ENCODE measurements at regions not wholly inside any gene's neighbourhood (a gene's known extent, or its start where the extent isn't known, plus 50 kb on each side); places are given as distances from the start of the nearest gene placed in this dataset.
"Not testable (repeated sequence)": the region's sequence is repeated elsewhere in the genome, so short reads cannot be mapped to it uniquely, and the experiment has no call there.

- not testable (repeated sequence) for ATAC-seq
Observed at GRCh38 chr1:25171013-25171412, 61.3 kb downstream of the SYF2 start.

DNA sequence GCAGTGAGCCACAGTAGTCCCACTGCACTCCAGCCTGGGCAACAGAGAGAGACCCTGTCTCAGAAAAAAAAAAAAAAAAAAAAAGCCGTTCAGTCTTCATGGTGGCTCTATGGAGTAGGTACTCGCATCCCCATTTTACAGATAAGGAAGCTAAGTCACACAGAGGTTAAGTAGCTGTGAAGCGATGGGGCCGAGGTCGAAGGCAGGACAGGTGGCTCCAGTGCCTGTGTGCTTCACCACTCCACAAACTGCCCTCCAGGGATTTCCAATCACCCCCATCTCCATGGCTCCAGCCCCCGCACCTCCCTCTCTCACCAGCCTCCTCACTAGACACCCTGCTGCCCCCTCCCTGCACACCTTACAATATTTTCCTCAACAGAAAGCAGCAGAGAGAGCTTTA is 61.9 kb downstream of the SYF2 start:
- TF ChIP-seq ZFP3 (CRISPR knock-in tag; IDR thresholded peaks at IDR 0.05): no peak
- no peak for TF ChIP-seq ZNF70 (CRISPR knock-in tag; IDR thresholded peaks at IDR 0.05)
- TF ChIP-seq ESRRG (CRISPR knock-in tag; IDR thresholded peaks at IDR 0.05): no peak
- TF ChIP-seq CSDC2 (CRISPR knock-in tag; IDR thresholded peaks at IDR 0.05): no peak
- TF ChIP-seq, protein P1, sequence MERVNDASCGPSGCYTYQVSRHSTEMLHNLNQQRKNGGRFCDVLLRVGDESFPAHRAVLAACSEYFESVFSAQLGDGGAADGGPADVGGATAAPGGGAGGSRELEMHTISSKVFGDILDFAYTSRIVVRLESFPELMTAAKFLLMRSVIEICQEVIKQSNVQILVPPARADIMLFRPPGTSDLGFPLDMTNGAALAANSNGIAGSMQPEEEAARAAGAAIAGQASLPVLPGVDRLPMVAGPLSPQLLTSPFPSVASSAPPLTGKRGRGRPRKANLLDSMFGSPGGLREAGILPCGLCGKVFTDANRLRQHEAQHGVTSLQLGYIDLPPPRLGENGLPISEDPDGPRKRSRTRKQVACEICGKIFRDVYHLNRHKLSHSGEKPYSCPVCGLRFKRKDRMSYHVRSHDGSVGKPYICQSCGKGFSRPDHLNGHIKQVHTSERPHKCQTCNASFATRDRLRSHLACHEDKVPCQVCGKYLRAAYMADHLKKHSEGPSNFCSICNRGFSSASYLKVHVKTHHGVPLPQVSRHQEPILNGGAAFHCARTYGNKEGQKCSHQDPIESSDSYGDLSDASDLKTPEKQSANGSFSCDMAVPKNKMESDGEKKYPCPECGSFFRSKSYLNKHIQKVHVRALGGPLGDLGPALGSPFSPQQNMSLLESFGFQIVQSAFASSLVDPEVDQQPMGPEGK (CRISPR knock-in tag; IDR thresholded peaks at IDR 0.05; ENCODE audit: borderline replicate concordance): no peak
- no peak for TF ChIP-seq TOX (CRISPR knock-in tag; IDR thresholded peaks at IDR 0.05; ENCODE audit: borderline replicate concordance)
- no peak for TF ChIP-seq ZNF565 (CRISPR knock-in tag; conservative IDR thresholded peaks at IDR 0.05; ENCODE audit: low read depth)
- no peak for TF ChIP-seq ZNF8 (CRISPR knock-in tag; IDR thresholded peaks at IDR 0.05)
- no peak for TF ChIP-seq TSHZ2 (CRISPR knock-in tag; IDR thresholded peaks at IDR 0.05)
- ATAC-seq: no peak

- no peak for ATAC-seq
- TF ChIP-seq ZNF8 (CRISPR knock-in tag; IDR thresholded peaks at IDR 0.05) (no peak), PPARA (CRISPR knock-in tag; IDR thresholded peaks at IDR 0.05; ENCODE audit: borderline replicate concordance) (no peak), ZNF70 (CRISPR knock-in tag; IDR thresholded peaks at IDR 0.05) (no peak), BACH2 (CRISPR knock-in tag; IDR thresholded peaks at IDR 0.05; ENCODE audit: borderline replicate concordance) (no peak), CSDC2 (CRISPR knock-in tag; IDR thresholded peaks at IDR 0.05) (no peak), ZC3H10 (CRISPR knock-in tag; IDR thresholded peaks at IDR 0.05) (no peak), SNAI2 (CRISPR knock-in tag; IDR thresholded peaks at IDR 0.05) (no peak), ZFP30 (CRISPR knock-in tag; IDR thresholded peaks at IDR 0.05) (no peak)
Observed at GRCh38 chr1:25169610-25170009, 62.7 kb downstream of the SYF2 start.

- no peak for ATAC-seq
- TF ChIP-seq RARB (CRISPR knock-in tag; IDR thresholded peaks at IDR 0.05) (no peak), ZNF70 (CRISPR knock-in tag; IDR thresholded peaks at IDR 0.05) (no peak), ZFP3 (CRISPR knock-in tag; IDR thresholded peaks at IDR 0.05) (no peak), ISL1 (CRISPR knock-in tag; IDR thresholded peaks at IDR 0.05) (no peak), ZFP30 (CRISPR knock-in tag; IDR thresholded peaks at IDR 0.05) (no peak), GLIS3 (CRISPR knock-in tag; IDR thresholded peaks at IDR 0.05) (no peak), OSR1 (CRISPR knock-in tag; IDR thresholded peaks at IDR 0.05) (no peak), POU6F1 (CRISPR knock-in tag; IDR thresholded peaks at IDR 0.05; ENCODE audit: borderline replicate concordance, low read depth) (no peak), PPARA (CRISPR knock-in tag; IDR thresholded peaks at IDR 0.05; ENCODE audit: borderline replicate concordance) (no peak), ESRRG (CRISPR knock-in tag; IDR thresholded peaks at IDR 0.05) (no peak), SNAI2 (CRISPR knock-in tag; IDR thresholded peaks at IDR 0.05) (no peak), ARNTL (CRISPR knock-in tag; IDR thresholded peaks at IDR 0.05; ENCODE audit: borderline replicate concordance, low read depth) (no peak)
- TF ChIP-seq, protein P2, sequence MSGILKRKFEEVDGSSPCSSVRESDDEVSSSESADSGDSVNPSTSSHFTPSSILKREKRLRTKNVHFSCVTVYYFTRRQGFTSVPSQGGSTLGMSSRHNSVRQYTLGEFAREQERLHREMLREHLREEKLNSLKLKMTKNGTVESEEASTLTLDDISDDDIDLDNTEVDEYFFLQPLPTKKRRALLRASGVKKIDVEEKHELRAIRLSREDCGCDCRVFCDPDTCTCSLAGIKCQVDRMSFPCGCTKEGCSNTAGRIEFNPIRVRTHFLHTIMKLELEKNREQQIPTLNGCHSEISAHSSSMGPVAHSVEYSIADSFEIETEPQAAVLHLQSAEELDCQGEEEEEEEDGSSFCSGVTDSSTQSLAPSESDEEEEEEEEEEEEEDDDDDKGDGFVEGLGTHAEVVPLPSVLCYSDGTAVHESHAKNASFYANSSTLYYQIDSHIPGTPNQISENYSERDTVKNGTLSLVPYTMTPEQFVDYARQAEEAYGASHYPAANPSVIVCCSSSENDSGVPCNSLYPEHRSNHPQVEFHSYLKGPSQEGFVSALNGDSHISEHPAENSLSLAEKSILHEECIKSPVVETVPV (CRISPR knock-in tag; IDR thresholded peaks at IDR 0.05): no peak
Observed at GRCh38 chr1:25169168-25169567, 63.1 kb downstream of the SYF2 start.
